A549 (cell line): ENCODE measurements at regions not wholly inside any gene's neighbourhood (a gene's known extent, or its start where the extent isn't known, plus 50 kb on each side); places are given as distances from the start of the nearest gene placed in this dataset.

ENCODE experiments used
- ATAC-seq, 2 experiments: fragments of 200-7000 bp in 1 of 2; fragments of >200 bp in 1 of 2; cut with Nextera tagmentation in 1 of 2; cut with Tn5 transposase in 1 of 2; 3 replicates each; pipeline versions ENCODE4 v1.8.0 to v1.9.1; 2018 to 2020; ENCODE audit warnings: mild to moderate bottlenecking in 1 of 2, moderate library complexity in 1 of 2
- CTCF ChIA-PET: fragments of 300-600 bp; sonication (Branson Sonifier 250); formaldehyde crosslinking; extraction: SDS; loops from one replicate; lab custom pipeline; 2021; ENCODE audit warnings: antibody characterized with exemption, inconsistent platforms; lab: Yijun Ruan, JAX
- POLR2A ChIA-PET: fragments of 350-600 bp; formaldehyde crosslinking; extraction: SDS; loops from one replicate; lab custom pipeline; 2021; ENCODE audit warnings: antibody characterized with exemption, inconsistent platforms; lab: Yijun Ruan, JAX
- DNase-seq, 2 experiments: peaks; one replicate each; pipeline versions ENCODE4 v3.0.0 to v3.0.0-alpha.2; 2011 to 2016; ENCODE audit warnings: low read depth in 1 of 2, low spot score in 1 of 2
- FAIRE-seq: peaks from 2 replicates; lab custom pipeline; 2011; peaks lifted over from hg19 to GRCh38; lab: Jason Lieb, UNC
- H3K27ac ChIP-seq, 2 experiments: fragments of >200 bp; sonication (Bioruptor Twin); formaldehyde crosslinking; 3 replicates each; pipeline ENCODE4 v1.5.1; 2016 to 2017
- H3K4me1 ChIP-seq: fragments of >200 bp; sonication (Bioruptor Twin); formaldehyde crosslinking; 3 replicates; pipeline ENCODE4 v1.6.1; 2016
- H3K4me2 ChIP-seq: fragments of >200 bp; sonication (Bioruptor Twin); formaldehyde crosslinking; 3 replicates; pipeline ENCODE4 v1.6.1; 2016
- H3K4me3 ChIP-seq: fragments of >200 bp; sonication (Bioruptor Twin); formaldehyde crosslinking; 3 replicates; pipeline ENCODE4 v1.5.1; 2016
- H3K9me3 ChIP-seq: fragments of >200 bp; sonication (Bioruptor Twin); formaldehyde crosslinking; 3 replicates; pipeline ENCODE4 v1.6.1; 2016
- BCL3 ChIP-seq: fragments of >200 bp; sonication (Bioruptor Twin); formaldehyde crosslinking; IDR thresholded peaks from 3 replicates; pipeline ENCODE4 v1.6.1; 2016
- CBX2 ChIP-seq: fragments of 200-600 bp; sonication (generic); IDR thresholded peaks from 2 replicates; pipeline ENCODE4 v1.6.1; 2016; ENCODE audit warnings: low read depth, mild to moderate bottlenecking, borderline replicate concordance
- CHD2 ChIP-seq: fragments of 150-350 bp; IDR thresholded peaks from 2 replicates; pipeline ENCODE4 v1.6.1; 2014; ENCODE audit warnings: low read length; ENCODE audit not compliant: partially characterized antibody
- CTCF ChIP-seq: fragments of >200 bp; sonication (Bioruptor Twin); formaldehyde crosslinking; IDR thresholded peaks from 3 replicates; pipeline ENCODE4 v1.5.1; 2016
- E2F6 ChIP-seq: IDR thresholded peaks from 2 replicates; pipeline ENCODE4 v1.6.1; 2012; ENCODE audit warnings: low read depth, borderline replicate concordance
- ELK1 ChIP-seq: fragments of 150-350 bp; IDR thresholded peaks from 2 replicates; pipeline ENCODE4 v1.6.1; 2014; ENCODE audit warnings: low read depth, mild to moderate bottlenecking, low read length
- EP300 ChIP-seq, 2 experiments: fragments of >200 bp; sonication (Bioruptor Twin); formaldehyde crosslinking; IDR thresholded peaks; 2 replicates in 1 of 2; 3 replicates in 1 of 2; pipeline ENCODE4 v1.6.1; 2016 to 2017
- FOSB ChIP-seq: fragments of 250-450 bp; sonication (Bioruptor Pico); IDR thresholded peaks from 2 replicates; pipeline ENCODE4 v1.5.0; 2020; ENCODE audit warnings: mild to moderate bottlenecking, moderate library complexity
- HDAC2 ChIP-seq: fragments of 200-600 bp; sonication (generic); IDR thresholded peaks from 2 replicates; pipeline ENCODE4 v1.6.1; 2016
- HES2 ChIP-seq: fragments of >200 bp; sonication (Bioruptor Twin); formaldehyde crosslinking; IDR thresholded peaks from 2 replicates; pipeline ENCODE4 v1.6.1; 2016
- HEYL ChIP-seq: fragments of 250-450 bp; sonication (Bioruptor Pico); IDR thresholded peaks from 2 replicates; pipeline ENCODE4 v1.8.0; 2021; ENCODE audit warnings: mild to moderate bottlenecking, moderate library complexity
- HOXB13 ChIP-seq: fragments of 250-450 bp; sonication (Bioruptor Pico); IDR thresholded peaks from 2 replicates; pipeline ENCODE4 v1.5.0; 2020; ENCODE audit warnings: low read depth, mild to moderate bottlenecking, moderate library complexity
- KDM5A ChIP-seq: fragments of 200-600 bp; sonication (generic); IDR thresholded peaks from 2 replicates; pipeline ENCODE4 v1.6.1; 2016; ENCODE audit warnings: antibody characterized with exemption, mild to moderate bottlenecking
- MAZ ChIP-seq: fragments of 150-350 bp; IDR thresholded peaks from 2 replicates; pipeline ENCODE4 v1.6.1; 2014; ENCODE audit warnings: antibody characterized with exemption, low read depth, low read length, borderline replicate concordance
- NFE2L2 ChIP-seq: fragments of 150-350 bp; conservative IDR thresholded peaks from 2 replicates; pipeline ENCODE4 v1.6.1; 2014; ENCODE audit warnings: low read length
- NR3C1 ChIP-seq: fragments of >200 bp; sonication (Bioruptor Twin); formaldehyde crosslinking; IDR thresholded peaks from 3 replicates; pipeline ENCODE4 v1.6.1; 2017
- PBX3 ChIP-seq: IDR thresholded peaks from 2 replicates; pipeline ENCODE4 v1.6.1; 2012
- PHF8 ChIP-seq: fragments of 200-600 bp; sonication (generic); IDR thresholded peaks from 2 replicates; pipeline ENCODE4 v1.6.1; 2016; ENCODE audit warnings: low read depth, mild to moderate bottlenecking, antibody characterized with exemption, moderate library complexity, borderline replicate concordance
- POLR2AphosphoS2 ChIP-seq: conservative IDR thresholded peaks from 2 replicates; pipeline ENCODE4 v1.6.1; 2012; ENCODE audit warnings: low read length, improper control_type of control experiment, inconsistent platforms
- RFX5 ChIP-seq: fragments of 450-650 bp; IDR thresholded peaks from 2 replicates; pipeline ENCODE4 v1.7.1; 2014; ENCODE audit warnings: antibody characterized with exemption, mild to moderate bottlenecking, moderate library complexity
- TFCP2L1 ChIP-seq: fragments of 250-450 bp; sonication (Bioruptor Pico); IDR thresholded peaks from 2 replicates; pipeline ENCODE4 v1.5.0; 2021; ENCODE audit warnings: mild to moderate bottlenecking
- WGBS: methylation state at CpG from one replicate; pipeline ENCODE4 v1.1.6; 2017; ENCODE audit errors: missing lambda C conversion rate; 5-methylcytosine and 5-hydroxymethylcytosine counted together

GRCh38 chr5:21623831-21624230 is 1229.3 kb downstream of the CDH12 start (continued):
- no peak for TF ChIP-seq EP300 (IDR thresholded peaks at IDR 0.05)
- TF ChIP-seq POLR2AphosphoS2, result no peak
- no peak for TF ChIP-seq HES2

GRCh38 chr5:21615195-21615765 is 1237.9 kb downstream of the CDH12 start:
- Histone ChIP-seq H3K4me2 (no peak overlapping the region), H3K27ac (no peak overlapping the region), H3K9me3 (no peaks in the 10 kb centered on the region), H3K4me3 (no peak overlapping the region), H3K4me1 (no peaks in the 10 kb centered on the region)
- ATAC-seq, result no peak
- 68% methylated on average over 13 of the region's 16 CpGs for WGBS
- no peak for DNase-seq
- ChIA-PET CTCF (no interaction called here), POLR2A (no interaction called here)
- TF ChIP-seq PHF8, result no peak
- no peak for TF ChIP-seq FOSB (CRISPR knock-in tag)
- no peak for TF ChIP-seq TFCP2L1
- TF ChIP-seq HOXB13 (CRISPR knock-in tag), result no peak
- TF ChIP-seq MAZ, result no peak
- TF ChIP-seq HEYL, result no peak
- no peak for FAIRE-seq

- TF ChIP-seq BCL3 (no peak), HDAC2 (no peak), RFX5 (no peak), CTCF (no peak), KDM5A (no peak), PBX3 (no peak), NR3C1 (no peak), CBX2 (no peak), NFE2L2 (no peak), HOXB13 (CRISPR knock-in tag) (no peak), HES2 (no peak), E2F6 (no peak), CHD2 (no peak), ELK1 (no peak), HEYL (no peak)
- Histone ChIP-seq H3K27ac (no peak overlapping the region), H3K4me1 (no peaks in the 10 kb centered on the region), H3K4me2 (no peak overlapping the region), H3K4me3 (no peak overlapping the region), H3K9me3 (no peaks in the 10 kb centered on the region)
- WGBS, result 18% methylated on average over 5 of the region's 5 CpGs
- ChIA-PET POLR2A (no interaction called here), CTCF (no interaction called here)
- ATAC-seq (no peak), DNase-seq (no peak), FAIRE-seq (no peak)
Observed at GRCh38 chr5:21613971-21614488, 1239.1 kb downstream of the CDH12 start.
